OCI-LY7 (cell line): ENCODE measurements at regions not wholly inside any gene's neighbourhood (a gene's known extent, or its start where the extent isn't known, plus 50 kb on each side); places are given as distances from the start of the nearest gene placed in this dataset.

Experiments used
- BruUV-seq: library from RNA; stranded (reverse); fragments of 400-500 nt; replicated peaks from 2 replicates; lab custom pipeline; 2021; lab: Mats Ljungman, UMichigan
- CTCF ChIA-PET: fragments of 300-600 bp; sonication (Branson Sonifier 250); formaldehyde crosslinking; loops from one replicate; lab custom pipeline; 2022; ENCODE audit warnings: antibody characterized with exemption; ENCODE audit not compliant: unreplicated experiment; lab: Charles Lee
- POLR2A ChIA-PET: fragments of 300-600 bp; sonication (Branson Sonifier 250); formaldehyde crosslinking; loops from one replicate; lab custom pipeline; 2022; ENCODE audit warnings: antibody characterized with exemption; lab: Charles Lee
- DNase-seq: peaks from one replicate; pipeline ENCODE4 v3.0.0-alpha.2; 2015; ENCODE audit warnings: low spot score
- H2AFZ ChIP-seq: fragments of 200-600 bp; sonication (generic), shearing (Covaris generic); 2 replicates; pipeline ENCODE4 v1.6.1; 2014; ENCODE audit warnings: mild to moderate bottlenecking, antibody characterized with exemption, low read length, moderate library complexity
- H3K27ac ChIP-seq: fragments of 200-600 bp; sonication (generic); 2 replicates; pipeline ENCODE4 v1.5.1; 2014; ENCODE audit warnings: mixed run types, low read depth, mild to moderate bottlenecking, moderate library complexity, low read length, inconsistent platforms; ENCODE audit not compliant: poor library complexity, severe bottlenecking
- H3K36me3 ChIP-seq: fragments of 200-600 bp; sonication (generic); 2 replicates; pipeline ENCODE4 v1.6.1; 2014; ENCODE audit warnings: mild to moderate bottlenecking, antibody characterized with exemption, low read length, moderate library complexity, mixed read lengths; ENCODE audit not compliant: insufficient read depth
- H3K4me1 ChIP-seq: fragments of 200-600 bp; sonication (generic); 2 replicates; pipeline ENCODE4 v1.5.1; 2014; ENCODE audit warnings: mild to moderate bottlenecking, low read length; ENCODE audit not compliant: insufficient read depth, poor library complexity, severe bottlenecking
- H3K4me2 ChIP-seq: fragments of 200-600 bp; sonication (generic); 2 replicates; pipeline ENCODE4 v1.6.1; 2014; ENCODE audit warnings: mild to moderate bottlenecking, low read length
- H3K4me3 ChIP-seq: fragments of 200-600 bp; sonication (generic); 2 replicates; pipeline ENCODE4 v1.5.1; 2014; ENCODE audit warnings: mild to moderate bottlenecking, low read depth, low read length; ENCODE audit not compliant: poor library complexity, severe bottlenecking
- H3K79me2 ChIP-seq: fragments of 200-600 bp; sonication (generic); 2 replicates; pipeline ENCODE4 v1.6.1; 2016; ENCODE audit warnings: low read depth, mild to moderate bottlenecking, low read length, moderate library complexity, mixed read lengths; ENCODE audit not compliant: insufficient read depth
- H3K9me2 ChIP-seq: fragments of 200-600 bp; sonication (generic); 2 replicates; pipeline ENCODE4 v1.6.1; 2016; ENCODE audit warnings: mild to moderate bottlenecking, low read length, mixed read lengths; ENCODE audit not compliant: insufficient read depth
- H3K9me3 ChIP-seq: fragments of 200-600 bp; sonication (generic); 2 replicates; pipeline ENCODE4 v1.6.1; 2014; ENCODE audit warnings: mild to moderate bottlenecking, mixed run types, low read length, mixed read lengths
- H4K20me1 ChIP-seq: fragments of 200-600 bp; sonication (generic); 2 replicates; pipeline ENCODE4 v1.6.1; 2014; ENCODE audit warnings: mild to moderate bottlenecking, antibody characterized with exemption, low read length, moderate library complexity, mixed read lengths; ENCODE audit not compliant: insufficient read depth
- CTCF ChIP-seq: fragments of 200-600 bp; sonication (generic); conservative IDR thresholded peaks from 2 replicates; pipeline ENCODE4 v1.5.1; 2014; ENCODE audit warnings: mild to moderate bottlenecking, antibody characterized with exemption, low read length, moderate library complexity, mixed read lengths
- EZH2phosphoT487 ChIP-seq: fragments of 200-600 bp; sonication (generic); IDR thresholded peaks from 2 replicates; pipeline ENCODE4 v1.6.1; 2018; ENCODE audit warnings: low read depth, borderline replicate concordance, mild to moderate bottlenecking, mixed run types, antibody characterized with exemption, low read length, moderate library complexity, mixed read lengths
- intact Hi-C: fragments of 100-400 bp; cut with micrococcal nuclease; formaldehyde crosslinking; loops from one replicate; pipeline ENCODE4 v1.10.0; 2022; ENCODE audit not compliant: unreplicated experiment

GRCh38 chr11:92556431-92556830, 331.8 kb downstream of the FAT3 start:
- Histone ChIP-seq H3K9me3 (no peaks in the 10 kb centered on the region), H3K4me2 (no peak overlapping the region), H3K4me1 (no peaks in the 10 kb centered on the region), H2AFZ (no peak overlapping the region), H3K27ac (no peak overlapping the region), H3K36me3 (no peaks in the 10 kb centered on the region), H3K9me2 (no peaks in the 10 kb centered on the region), H4K20me1 (no peaks in the 10 kb centered on the region), H3K79me2 (no peaks in the 10 kb centered on the region), H3K4me3 (no peak overlapping the region)
- TF ChIP-seq EZH2phosphoT487 (no peak), CTCF (no peak)
- no peak for DNase-seq
- POLR2A ChIA-PET = no interaction called here
- intact Hi-C loops = no loop called here
- CTCF ChIA-PET = no interaction called here
- BruUV-seq = no TSS peak

GRCh38 chr11:92557879-92558278, 333.3 kb downstream of the FAT3 start:
- H3K4me1 ChIP-seq = no peaks in the 10 kb centered on the region
- ChIA-PET POLR2A (interaction anchor here (0.6 kb wide), 1 partner anchor 1219 kb away, joined by 3 read pairs; no protein-coding TSS in a partner anchor), CTCF (no interaction called here)
- no peaks in the 10 kb centered on the region for H3K36me3 ChIP-seq
- DNase-seq = no peak
- intact Hi-C loops = no loop called here
- no peak overlapping the region for H3K4me3 ChIP-seq
- H3K27ac ChIP-seq = no peak overlapping the region
- no peak for TF ChIP-seq CTCF
- TF ChIP-seq EZH2phosphoT487 = no peak
- no peak overlapping the region for H3K4me2 ChIP-seq
- no peaks in the 10 kb centered on the region for H4K20me1 ChIP-seq
- H3K9me3 ChIP-seq = no peaks in the 10 kb centered on the region
- no TSS peak for BruUV-seq
- no peak overlapping the region for H2AFZ ChIP-seq
- H3K9me2 ChIP-seq = no peaks in the 10 kb centered on the region
- no peaks in the 10 kb centered on the region for H3K79me2 ChIP-seq

- DNase-seq = no peak
- no peaks in the 10 kb centered on the region for H3K36me3 ChIP-seq
- no peaks in the 10 kb centered on the region for H4K20me1 ChIP-seq
- ChIA-PET CTCF (no interaction called here), POLR2A (interaction anchor here (0.6 kb wide), 1 partner anchor 1220 kb away, joined by 3 read pairs; no protein-coding TSS in a partner anchor)
- BruUV-seq = no TSS peak
- H2AFZ ChIP-seq = no peak overlapping the region
- intact Hi-C loops = no loop called here
- no peak overlapping the region for H3K27ac ChIP-seq
- no peak overlapping the region for H3K4me3 ChIP-seq
- H3K79me2 ChIP-seq = no peaks in the 10 kb centered on the region
- H3K9me2 ChIP-seq = no peaks in the 10 kb centered on the region
- H3K4me1 ChIP-seq = no peaks in the 10 kb centered on the region
- H3K4me2 ChIP-seq = no peak overlapping the region
- H3K9me3 ChIP-seq = no peaks in the 10 kb centered on the region
- no peak for TF ChIP-seq CTCF
- TF ChIP-seq EZH2phosphoT487 = no peak
These were observed 333.7 kb downstream of the FAT3 start for GRCh38 chr11:92558323-92558722.
